Retinal pigment epithelial cell (primary cell): ENCODE measurements at regions not wholly inside any gene's neighbourhood (a gene's known extent, or its start where the extent isn't known, plus 50 kb on each side); places are given as distances from the start of the nearest gene placed in this dataset.
"Not testable (repeated sequence)": the region's sequence is repeated elsewhere in the genome, so short reads cannot be mapped to it uniquely, and the experiment has no call there.

Experiments used
- DNase-seq: peaks from one replicate; pipeline ENCODE4 v3.0.0-alpha.2; 2010; ENCODE audit warnings: low read depth
- H3K4me3 ChIP-seq: 2 replicates; pipeline ENCODE4 v1.5.1; 2011; ENCODE audit warnings: mild to moderate bottlenecking, low read length, control low read depth, moderate library complexity
- TF ChIP-seq, protein P1 (sequence below): conservative IDR thresholded peaks from 2 replicates; pipeline ENCODE4 v1.5.1; 2011; ENCODE audit warnings: low read depth, low read length, control low read depth, inconsistent platforms

DNA sequence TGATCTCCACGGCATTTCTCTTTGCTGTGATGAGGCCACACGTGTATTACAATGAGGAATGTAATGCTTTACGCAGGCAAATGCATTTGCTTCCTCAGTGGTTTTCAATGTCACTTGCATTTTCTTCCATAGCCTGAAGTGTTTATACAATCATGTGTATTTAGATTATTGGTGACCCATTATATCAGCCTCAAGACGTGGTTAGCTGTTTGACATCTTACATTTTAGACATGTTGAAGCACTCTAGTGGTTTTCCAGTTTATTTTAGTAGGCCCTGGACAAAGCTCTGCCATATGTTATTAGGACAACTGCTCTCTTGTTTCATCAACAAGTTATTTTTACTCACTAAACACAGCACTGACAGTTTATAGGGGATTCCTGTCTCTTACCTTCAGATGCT, 200.4 kb downstream of the UTRN start:
- H3K4me3 ChIP-seq = no peak overlapping the region
- no peak for DNase-seq
- TF ChIP-seq, protein P1, sequence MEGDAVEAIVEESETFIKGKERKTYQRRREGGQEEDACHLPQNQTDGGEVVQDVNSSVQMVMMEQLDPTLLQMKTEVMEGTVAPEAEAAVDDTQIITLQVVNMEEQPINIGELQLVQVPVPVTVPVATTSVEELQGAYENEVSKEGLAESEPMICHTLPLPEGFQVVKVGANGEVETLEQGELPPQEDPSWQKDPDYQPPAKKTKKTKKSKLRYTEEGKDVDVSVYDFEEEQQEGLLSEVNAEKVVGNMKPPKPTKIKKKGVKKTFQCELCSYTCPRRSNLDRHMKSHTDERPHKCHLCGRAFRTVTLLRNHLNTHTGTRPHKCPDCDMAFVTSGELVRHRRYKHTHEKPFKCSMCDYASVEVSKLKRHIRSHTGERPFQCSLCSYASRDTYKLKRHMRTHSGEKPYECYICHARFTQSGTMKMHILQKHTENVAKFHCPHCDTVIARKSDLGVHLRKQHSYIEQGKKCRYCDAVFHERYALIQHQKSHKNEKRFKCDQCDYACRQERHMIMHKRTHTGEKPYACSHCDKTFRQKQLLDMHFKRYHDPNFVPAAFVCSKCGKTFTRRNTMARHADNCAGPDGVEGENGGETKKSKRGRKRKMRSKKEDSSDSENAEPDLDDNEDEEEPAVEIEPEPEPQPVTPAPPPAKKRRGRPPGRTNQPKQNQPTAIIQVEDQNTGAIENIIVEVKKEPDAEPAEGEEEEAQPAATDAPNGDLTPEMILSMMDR = no peak

DNA sequence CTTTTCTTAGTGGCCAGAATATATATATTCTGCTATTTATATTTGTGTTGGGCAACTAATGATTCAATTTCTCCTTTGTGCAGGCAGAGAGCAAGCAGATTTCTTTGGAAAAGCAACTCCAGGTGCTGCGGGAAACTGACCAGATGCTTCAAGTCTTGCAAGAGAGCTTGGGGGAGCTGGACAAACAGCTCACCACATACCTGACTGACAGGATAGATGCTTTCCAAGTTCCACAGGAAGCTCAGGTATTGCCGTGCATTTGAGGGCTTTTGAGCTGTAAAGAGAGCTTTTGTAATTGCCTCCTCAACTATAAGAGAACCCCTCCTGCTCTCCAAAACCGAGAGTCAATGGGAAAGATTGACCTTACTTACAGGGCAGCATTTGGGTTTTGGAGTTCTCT, 203.5 kb downstream of the UTRN start:
- TF ChIP-seq, protein P1 = no peak
- no peak overlapping the region for H3K4me3 ChIP-seq
- no peak for DNase-seq

DNA sequence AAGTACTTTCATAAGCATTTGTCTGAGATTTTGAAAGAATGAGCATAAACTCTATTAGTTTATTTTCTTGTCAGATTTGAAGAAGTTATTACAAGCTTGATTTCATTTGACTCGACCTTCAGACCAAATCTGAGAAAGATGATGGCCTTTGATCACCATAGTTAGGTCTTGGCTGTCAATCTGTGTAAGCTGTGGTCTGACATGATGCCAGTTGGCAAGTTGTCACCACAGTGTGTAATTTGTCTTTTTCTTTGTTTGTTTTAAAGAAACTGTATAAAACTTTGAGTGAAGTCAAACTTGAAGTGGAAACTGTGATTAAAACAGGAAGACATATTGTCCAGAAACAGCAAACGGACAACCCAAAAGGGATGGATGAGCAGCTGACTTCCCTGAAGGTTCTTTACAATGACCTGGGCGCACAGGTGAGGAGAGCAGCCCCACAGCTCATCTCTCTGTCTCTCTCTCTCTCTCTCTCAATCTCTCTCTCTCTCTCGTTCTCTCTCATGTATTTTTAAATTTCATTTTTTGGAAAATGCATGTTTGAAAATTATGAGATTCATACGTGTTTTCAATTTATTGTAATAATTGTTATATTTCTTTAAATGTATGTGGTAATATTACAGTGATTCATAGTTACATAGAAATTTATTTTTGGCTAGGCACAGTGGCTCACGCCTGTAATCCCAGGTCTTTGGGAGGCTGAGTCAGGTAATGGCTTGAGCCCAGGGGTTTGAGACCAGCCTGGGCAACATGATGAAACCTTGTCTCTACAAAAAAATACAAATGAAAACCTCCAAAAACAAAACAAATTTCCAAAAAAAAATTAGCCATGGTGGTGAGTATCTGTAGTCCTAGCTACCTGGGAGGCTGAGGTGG, 208.1 kb downstream of the UTRN start:
- TF ChIP-seq, protein P1 = no peak
- peak; percentile 9 for DNase-seq

DNA sequence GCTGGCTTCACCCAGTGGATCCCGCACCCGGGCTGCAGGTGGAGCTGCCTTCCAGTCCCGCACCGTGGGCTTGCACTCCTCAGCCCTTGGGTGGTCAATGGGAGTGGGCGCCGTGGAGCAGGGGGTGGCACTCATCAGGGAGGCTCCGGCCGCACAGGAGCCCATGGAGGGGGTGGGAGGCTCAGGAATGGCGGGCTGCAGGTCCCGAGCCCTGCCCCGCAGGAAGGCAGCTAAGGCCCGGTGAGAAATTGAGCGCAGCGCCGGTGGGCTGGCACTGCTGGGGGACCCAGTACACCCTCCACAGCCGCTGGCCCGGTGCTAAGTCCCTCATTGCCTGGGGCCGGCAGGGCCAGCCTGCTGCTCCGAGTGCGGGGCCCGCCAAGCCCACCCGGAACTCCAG, 209.9 kb downstream of the UTRN start:
- H3K4me3 ChIP-seq, DNase-seq: not testable (repeated sequence)

More for the DNA sequence above, 208.1 kb downstream of the UTRN start:
- H3K4me3 ChIP-seq = no peak overlapping the region

DNA sequence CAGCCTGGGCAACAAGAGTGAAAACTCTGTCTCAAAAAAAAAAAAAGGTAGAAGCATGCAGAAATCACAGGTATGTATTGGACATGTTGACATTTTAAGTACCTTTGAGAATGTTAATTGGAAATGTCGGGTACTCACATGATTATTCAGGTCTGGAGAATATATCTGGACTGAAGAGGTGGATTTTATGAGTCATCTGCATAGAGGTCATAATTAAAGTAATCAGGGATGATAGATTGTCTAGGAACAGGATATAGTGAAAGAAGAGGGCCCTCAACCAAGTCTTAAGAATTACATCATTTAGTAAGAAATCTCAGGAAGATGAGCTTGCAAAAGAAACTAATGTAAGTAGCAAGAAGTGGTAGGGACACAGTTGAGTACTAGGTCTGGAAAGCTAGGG, 212.5 kb downstream of the UTRN start:
- TF ChIP-seq, protein P1 = no peak
- no peak for DNase-seq
- H3K4me3 ChIP-seq = no peak overlapping the region

DNA sequence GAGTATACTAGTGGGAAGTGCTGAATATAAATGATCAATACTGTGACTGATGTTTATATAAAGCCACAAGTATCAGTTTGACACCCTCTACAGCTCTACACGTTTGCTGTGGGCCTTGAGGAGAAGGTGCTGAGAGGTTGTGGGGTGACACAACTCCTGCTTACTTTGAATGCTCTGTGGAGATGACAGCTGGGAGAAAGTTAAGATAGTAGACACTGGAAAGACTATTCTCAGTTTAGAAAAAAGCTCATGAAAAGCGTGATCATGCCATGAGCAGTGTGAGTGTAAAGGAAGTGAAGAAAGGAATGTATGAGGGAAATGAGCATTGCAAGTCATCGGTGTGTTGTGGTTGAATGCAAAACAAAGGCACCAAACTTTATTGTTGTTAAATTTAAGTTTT, 215.8 kb downstream of the UTRN start:
- DNase-seq = no peak
- TF ChIP-seq, protein P1 = no peak
- no peak overlapping the region for H3K4me3 ChIP-seq

DNA sequence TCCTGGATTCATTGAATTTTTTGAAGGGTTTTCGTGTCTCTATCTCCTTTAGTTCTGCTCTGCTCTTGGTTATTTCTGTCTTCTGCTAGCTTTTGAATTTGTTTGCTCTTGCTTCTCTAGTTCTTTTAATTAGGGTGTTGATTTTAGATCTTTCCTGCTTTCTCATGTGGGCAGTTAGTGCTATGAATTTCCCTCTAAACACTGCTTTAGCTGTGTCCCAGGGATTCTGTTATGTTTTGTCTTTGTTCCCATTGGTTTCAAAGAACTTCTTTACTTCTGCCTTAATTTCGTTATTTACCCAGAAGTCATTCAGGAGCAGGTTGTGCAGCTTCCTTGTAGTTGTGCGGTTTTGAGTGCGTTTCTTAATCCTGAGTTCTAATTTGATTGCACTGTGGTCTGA, 220.1 kb downstream of the UTRN start:
- not testable (repeated sequence) for DNase-seq, H3K4me3 ChIP-seq

DNA sequence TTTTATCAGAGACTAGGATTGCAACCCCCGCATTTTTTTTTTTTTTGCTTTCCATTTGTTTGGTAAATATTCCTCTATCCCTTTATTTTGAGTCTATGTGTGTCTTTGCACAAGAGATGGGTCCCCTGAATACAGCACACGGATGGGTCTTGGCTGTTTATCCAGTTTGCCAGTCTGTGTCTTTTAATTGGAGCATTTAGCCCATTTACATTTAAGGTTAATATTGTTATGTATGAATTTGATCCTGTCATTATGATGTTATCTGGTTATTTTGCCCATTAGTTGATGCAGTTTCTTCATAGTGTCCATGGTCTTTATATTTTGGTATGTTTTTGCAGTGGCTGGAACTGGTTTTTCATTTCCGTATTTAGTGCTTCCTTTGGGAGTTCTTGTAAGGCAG, 220.9 kb downstream of the UTRN start:
- DNase-seq, H3K4me3 ChIP-seq: not testable (repeated sequence)

DNA sequence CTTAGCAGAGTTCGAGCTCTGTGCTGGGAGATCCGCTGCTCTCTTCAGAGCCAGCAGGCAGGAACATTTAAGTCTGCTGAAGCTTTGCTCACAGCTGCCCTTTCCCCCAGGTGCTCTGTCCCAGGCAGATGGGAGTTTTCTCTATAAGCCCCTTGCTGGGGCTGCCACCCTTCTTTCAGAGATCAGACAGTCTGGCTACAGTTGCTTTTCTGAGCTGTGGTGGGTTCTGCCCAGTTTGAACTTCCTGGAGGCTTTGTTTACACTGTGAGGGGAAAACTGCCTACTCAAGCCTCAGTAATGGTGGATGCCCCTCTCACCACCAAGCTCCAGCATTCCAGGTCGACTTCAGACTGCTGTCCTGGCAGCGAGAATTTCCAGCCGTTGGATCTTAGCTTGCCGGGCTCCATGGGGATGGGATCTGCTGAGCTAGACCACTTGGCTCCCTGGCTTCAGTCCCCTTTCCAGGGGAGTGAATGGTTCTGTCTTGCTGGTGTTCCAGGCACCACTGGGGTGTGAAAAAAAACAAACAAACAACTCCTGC, 222.7 kb downstream of the UTRN start:
- not testable (repeated sequence) for H3K4me3 ChIP-seq, DNase-seq
